Activated T-cell treated with anti-CD3 and anti-CD28 coated beads for 1 hour (primary cell): ENCODE measurements at regions not wholly inside any gene's neighbourhood (a gene's known extent, or its start where the extent isn't known, plus 50 kb on each side); places are given as distances from the start of the nearest gene placed in this dataset.
A peak's percentile ranks its signal among the peaks of the same experiment; 100 is the strongest.

ENCODE experiments used
- DNase-seq: peaks from one replicate; pipeline ENCODE4 v3.0.0-alpha.2; 2020; ENCODE audit warnings: low read depth

DNA sequence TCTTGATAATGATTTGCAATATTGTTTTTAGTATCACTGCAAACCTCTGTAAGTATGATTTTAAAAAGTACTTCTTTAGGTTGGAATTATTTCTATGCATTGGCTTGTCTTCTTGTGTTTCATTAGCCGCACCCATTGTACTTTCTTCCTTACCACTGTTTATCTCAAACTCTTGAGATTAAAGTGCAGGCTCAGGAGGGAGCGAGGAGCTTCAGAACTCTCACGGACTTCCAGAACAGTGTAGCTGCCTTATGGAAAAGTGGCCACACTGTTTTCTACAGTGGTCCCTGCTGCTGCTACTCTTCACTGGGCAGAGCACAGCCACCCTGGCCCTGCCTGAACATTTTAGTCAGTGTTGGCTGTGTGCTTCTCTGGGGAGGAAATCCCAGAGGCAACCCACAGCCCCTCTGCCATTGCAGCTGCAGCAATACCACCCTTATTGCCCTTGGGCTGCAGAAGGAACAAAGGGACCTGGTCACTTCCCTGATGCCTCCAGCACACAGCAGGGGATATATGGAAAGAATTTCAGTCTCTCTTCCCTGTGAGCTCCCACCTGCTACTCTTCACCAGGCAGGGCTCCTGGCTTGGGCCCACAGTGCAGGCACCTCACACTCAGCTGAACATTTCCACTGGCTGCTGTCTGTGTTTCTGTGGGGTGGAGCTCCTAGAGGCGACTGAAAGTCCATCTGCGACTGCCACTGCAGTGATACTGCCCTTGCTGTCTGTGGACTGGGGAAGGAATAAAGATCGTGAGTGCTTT is 91.7 kb upstream of the MAP3K4 start:
- no peak for DNase-seq

DNA sequence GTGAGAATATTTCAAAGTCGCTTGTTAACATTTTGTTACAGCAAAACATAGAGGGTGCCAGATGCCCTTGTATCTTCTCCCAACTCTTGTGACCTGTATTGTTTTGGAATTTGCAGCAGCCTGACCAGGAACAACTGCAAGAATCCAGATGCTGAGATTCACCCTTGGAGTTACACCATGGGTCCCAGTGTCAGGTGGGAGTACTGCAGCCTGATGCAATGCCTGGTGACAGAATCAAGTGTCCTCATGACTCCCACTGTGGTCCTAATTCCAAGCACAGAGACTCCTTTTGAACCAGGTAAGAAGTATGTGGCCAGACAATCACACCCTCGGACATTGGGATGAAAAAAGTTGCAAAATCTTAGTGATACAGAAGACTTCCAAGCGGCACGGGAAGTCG is 79.6 kb upstream of the MAP3K4 start:
- no peak for DNase-seq

DNA sequence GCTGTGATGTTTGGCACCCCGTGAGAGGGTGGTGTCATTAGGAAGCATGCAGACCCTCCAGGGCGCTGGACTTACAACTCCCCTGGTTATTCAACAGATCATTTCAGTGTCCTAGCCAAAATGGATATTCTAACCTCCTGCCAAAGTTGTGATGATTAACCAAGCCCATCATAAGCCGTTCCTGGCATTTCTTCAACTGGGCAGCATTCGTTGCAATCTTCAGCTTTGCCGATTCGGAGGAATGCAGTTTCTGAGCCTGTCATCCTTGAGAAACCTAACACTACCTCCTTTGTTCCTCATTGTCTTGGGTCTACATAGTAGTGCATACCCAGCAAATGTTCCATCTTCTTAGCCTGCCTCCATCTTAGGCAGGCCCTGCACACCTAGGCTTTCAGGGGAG is 79.2 kb upstream of the MAP3K4 start:
- DNase-seq = no peak

DNA sequence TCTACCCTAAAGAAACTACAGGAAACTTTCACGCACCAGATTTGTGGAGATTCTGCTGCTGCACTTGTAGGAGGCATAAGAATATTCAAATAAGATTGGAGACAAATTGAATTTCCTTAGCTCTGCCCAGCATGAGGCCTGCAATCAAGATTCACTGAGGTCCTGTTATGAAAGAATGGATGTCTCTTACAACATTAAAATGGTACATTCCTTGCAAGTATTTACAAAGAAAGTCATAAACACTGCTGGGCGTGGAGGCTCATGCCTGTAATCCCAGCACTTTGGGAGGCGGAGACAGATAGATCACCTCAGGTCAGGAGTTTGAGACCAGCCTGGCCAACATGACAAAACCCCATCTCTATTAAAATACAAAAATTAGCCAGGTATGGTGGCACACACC is 74.0 kb upstream of the MAP3K4 start:
- DNase-seq = no peak

DNA sequence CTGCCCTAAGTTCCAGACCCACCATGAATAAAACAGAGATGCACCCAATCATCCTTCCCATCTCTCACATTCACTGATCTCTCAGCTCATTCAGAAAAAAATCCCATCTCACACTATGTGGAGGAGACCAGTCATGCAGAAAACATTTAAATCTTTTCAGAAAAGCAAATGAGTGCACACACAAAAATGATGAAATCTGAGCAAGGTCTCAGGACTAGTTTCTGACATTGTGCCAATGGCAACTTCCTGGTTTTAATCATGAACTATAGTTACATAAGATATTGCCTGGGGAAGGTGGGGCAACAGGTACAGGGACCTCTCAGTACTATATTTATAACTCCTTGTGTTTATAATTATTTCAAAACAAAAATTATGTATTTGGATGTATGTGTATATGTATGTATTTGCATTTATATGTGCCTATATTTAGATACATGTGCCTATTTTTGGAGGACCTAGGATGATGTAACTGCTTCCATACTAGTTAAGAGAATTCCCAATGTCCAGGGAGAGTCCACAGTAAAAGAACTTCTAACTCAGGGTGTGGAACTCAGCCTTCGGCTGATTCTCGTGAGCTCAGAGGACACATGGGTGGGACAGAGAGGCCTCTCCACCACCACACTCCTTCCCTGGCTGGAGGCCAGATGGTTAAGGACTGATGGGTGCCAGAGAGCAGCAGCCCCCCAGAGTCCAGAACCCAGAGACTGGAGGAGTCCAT is 71.7 kb upstream of the MAP3K4 start:
- DNase-seq = no peak

DNA sequence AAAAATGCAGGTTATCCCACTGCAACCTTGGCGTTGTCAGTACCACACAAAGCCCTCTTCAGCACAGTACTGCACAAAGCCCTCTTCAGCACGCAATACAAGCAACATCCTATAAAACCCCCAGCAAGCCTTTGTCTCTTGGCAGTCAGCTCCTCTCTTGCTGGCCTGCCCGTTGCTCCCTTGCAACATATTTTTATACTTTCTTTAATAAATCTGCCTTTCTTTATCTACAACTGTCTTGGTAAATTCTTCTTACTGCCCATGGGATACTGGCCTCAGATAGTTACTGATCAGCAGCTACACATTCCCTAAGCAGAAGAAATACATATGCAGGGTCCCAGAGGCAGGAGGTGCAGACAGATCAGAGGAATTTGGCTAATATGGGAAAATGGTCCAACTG is 70.5 kb upstream of the MAP3K4 start:
- DNase-seq = no peak

DNA sequence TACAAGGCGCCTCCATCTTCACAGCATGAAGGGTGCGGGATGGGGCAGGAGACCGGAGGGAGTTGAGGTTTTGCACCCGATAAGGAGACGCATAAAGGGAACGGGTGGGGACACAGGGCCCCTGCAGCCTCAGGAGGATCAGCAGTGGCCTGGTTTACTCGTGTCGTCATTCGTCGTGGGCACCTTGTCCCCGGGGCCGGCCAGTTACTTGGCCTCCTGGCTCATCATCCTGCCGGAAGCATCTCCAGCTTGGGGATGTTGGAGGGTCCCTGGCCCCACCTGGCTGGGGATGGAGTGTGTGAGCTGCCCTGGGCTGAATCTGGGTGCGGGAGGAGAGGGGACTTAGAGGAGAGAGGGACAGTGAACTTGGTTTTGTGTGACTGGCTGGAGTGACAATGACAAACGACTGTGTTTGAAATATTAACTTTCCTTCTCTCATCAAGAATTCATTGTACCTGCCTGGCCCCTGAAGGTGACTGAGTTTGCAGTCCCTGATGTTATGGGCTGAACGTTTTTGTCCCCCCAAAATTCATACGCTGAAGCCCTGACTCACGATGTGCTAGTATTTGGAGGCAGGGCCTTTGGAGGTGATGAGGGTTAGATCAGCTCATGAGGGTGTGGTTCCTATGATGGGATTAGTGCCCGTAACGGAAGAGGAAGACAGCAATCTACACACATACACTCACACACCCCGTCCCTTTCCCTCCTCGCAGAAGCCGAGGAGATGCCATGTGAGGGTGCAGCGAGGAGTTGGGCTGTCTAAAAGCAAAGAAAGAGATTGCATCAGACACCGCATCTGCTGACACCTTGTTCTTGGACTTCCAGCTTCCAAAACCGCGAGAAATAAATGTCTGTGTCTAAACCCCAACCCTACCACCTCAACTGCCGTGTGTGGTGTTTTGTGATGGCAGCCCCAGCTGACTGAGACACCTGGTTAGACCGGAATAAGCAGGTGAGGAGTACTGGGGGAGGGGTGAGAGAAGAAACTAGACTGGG is 65.0 kb upstream of the MAP3K4 start:
- DNase-seq = no peak

DNA sequence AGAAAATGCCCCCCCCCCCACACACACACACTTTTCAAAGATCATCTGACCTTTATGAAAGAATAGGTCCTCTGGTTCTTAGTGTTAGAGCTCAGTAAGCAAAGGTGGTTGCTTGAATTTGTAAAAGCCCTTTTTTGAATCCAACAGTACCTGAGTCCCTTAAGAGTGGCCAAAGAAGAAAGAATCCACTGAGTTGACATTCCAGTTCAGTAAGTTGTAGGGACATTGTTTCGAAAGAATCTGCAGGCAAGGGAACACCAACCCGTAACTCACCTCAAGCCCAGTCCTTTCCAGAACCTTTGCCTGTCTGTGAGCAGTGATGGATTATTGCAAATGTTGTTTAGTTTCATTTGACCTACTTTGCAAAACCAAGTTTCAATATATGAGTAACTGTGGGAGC is 64.2 kb upstream of the MAP3K4 start:
- no peak for DNase-seq

DNA sequence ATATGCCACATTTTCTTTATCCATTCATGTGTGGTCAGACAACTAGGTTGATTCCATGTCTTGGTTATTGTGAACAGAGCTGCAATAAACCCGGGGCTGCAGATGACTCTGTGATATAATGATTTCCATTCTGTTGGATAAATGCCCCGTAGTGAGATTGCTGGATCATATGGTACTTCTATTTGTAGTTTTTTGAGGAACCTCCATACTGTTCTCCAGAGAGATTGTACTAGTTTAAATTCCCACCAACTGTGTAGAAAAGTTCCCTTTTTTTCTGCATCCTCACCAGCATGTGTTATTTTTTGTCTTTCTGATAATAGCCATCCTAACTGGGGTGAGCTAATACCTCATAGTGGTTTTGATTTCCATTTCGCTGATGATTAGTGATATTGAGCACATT is 62.2 kb upstream of the MAP3K4 start:
- no peak for DNase-seq

DNA sequence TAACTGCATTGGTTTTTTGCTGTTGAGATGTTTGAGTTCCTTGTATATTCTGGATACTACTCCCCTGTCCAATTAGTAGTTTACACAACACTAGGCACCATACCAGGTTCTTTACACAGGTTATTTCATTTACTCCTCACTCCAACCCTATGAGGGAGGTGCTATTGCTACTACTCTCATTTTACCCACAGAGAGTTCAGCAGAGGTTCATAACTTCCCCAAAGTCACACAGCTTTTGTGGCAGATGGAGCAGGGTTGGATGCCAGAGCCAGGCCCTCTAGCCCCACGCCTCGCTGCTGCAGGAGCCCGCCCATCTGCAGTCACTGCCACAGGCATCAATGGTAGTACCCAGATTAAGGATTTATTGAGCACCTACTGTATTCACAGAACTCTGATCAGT is 61.7 kb upstream of the MAP3K4 start:
- no peak for DNase-seq

DNA sequence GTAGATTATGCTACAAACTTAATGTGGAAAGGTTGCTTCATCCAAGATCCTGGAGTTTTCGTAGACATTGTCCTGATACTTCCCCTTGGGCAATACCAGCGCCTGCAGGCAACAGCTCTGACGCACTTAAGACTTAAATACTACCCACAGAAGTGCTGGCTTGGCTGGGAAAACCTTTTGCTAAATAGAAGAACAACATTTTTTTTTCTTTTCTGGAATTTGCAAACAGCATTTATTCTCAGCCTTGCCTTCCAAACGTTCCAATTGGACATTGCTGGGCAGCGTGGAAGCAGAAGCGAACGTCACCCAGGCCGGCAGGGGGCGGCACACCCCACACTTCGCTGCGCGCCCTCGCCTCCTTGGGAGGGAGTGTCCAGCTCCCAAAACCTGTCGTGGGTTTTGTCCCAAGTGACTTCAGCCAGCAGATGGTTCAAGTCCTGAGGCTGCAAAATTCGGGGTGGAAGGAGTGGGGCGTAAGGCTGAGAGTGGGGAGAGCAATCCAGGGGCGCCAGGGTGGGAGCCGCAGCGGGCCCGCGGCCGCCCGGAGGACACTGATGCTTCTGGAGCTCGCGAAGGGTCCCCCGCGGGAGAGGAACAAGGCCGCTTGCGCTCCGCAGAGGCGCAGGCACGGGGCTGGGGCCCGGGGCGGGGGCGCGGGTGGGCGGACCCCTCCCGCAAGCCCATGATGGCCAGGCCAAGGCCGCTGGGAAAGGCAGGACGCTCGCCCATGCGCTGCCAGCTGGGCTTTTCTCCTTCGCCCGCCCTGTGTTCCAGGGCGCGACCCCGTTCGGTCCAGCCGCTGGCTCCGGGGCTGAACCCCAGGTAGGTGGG is 60.8 kb upstream of the MAP3K4 start:
- peak; percentile 54 for DNase-seq

DNA sequence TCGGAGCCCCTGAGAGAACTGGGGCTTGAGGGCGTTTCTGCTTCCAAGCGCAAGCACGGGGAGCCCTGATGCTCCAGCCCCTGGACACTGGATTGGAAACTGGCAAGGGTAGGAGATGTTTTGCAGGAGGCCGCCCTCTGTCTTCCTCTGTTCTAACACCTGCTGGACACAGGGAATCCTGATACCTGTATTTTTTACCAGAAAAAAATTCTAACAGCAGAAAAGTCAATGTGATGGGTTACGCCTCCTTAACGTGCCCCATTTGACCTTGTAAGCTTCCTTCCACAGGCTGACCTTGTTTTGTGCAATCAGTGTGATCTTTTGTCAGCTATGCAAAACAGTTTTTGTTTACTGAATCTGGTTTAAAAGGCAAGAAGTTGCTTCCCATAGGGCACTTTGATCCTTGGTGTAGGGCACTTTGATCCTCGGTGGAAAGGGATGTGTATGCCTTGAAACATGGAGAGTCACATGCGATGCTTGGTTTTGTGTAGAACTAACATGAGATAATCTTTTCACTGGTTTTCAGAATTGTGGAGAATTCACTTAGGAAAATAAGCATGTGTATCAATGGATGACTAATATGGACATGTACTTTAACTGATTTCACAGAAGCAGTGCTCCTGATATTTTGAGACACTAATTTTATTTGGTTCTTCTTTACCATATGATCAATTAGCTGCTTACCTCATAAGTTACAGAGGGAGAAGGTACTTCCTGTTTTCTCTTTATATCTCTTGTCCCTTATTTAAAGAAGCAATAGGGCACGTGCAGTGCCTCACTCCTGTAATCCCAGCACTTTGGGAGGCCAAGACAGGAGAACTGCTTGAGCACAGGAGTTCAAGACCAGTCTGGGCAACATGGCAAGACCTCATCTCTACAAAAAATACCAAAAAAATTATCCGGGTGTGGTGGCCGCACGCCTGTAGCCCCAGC is 59.9 kb upstream of the MAP3K4 start:
- no peak for DNase-seq

DNA sequence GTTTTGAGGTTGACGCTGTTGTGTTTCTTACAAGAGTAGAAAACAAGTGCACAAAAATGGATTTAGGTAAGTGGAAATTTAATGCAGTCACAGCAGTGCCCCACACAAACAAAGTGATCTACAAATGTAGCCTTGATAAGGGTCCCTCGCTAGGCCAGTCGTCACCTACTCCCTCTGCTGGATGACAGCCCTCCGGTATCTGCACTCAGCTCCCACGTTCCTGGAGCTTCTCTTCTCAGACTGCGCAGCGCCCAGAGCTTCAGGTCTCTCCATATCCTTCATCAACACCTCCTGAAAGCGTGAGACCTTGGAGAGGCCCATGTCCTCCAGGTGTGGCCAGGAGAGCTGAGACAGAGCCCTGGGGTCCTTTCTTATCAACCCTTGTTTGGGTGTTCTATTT is 58.3 kb upstream of the MAP3K4 start:
- no peak for DNase-seq

DNA sequence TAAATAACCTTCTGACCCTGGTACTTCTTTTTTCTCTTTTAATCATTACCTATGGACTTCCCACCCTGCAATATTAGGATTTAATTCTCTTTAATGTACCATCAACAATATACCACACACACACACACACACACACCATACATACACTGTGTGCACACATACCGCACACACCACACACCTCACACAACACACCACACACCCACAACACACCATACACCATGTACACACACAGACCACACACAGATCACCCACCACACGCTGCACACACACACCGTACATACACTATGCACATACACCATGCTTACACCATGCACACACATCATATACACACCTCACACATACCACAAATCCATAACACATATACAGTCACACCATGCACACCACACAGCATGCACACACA is 57.4 kb upstream of the MAP3K4 start:
- DNase-seq = no peak

DNA sequence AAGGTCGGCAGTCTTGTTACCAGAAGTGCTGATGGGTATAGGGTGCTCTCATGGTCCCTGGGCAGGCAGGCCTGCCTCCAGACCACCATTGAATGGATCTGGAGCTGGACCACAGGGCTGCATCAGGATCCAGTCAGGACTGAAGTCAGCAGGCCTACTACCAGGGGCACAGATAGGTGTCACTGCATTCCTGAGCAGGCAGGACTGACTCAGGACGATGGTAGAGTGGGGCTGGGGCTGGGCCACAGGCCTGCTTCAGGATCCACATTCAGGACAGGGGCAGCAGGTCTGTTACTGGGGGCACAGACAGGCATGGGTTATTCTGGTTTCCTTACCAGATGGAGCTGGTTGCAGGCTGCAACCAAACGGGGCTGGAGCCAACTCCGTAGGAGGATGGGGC is 51.4 kb upstream of the MAP3K4 start:
- DNase-seq = no peak
